Ascending aorta (tissue), 2 donors: ENCODE measurements at regions not wholly inside any gene's neighbourhood (a gene's known extent, or its start where the extent isn't known, plus 50 kb on each side); places are given as distances from the start of the nearest gene placed in this dataset.

Experiments used
- DNase-seq, 2 donors: peaks; one replicate each; pipeline ENCODE4 v3.0.0-alpha.2; 2019; ENCODE audit warnings: low spot score in 2 of 2
- H3K27ac ChIP-seq, 2 donors: fragments of 200-600 bp; sonication (generic); one replicate each; pipeline ENCODE4 v1.5.1; 2016 to 2017; ENCODE audit warnings: mild to moderate bottlenecking in 1 of 2
- H3K27me3 ChIP-seq: fragments of 200-600 bp; sonication (generic); one replicate; pipeline ENCODE4 v1.5.1; 2017
- H3K36me3 ChIP-seq, 2 donors: fragments of 200-600 bp; sonication (generic); one replicate each; pipeline ENCODE4 v1.5.1; 2016
- H3K4me1 ChIP-seq, 2 donors: fragments of 200-600 bp; sonication (generic); one replicate each; pipeline ENCODE4 v1.5.1; 2016 to 2017; ENCODE audit warnings: mild to moderate bottlenecking in 1 of 2
- H3K4me3 ChIP-seq, 2 donors: fragments of 200-600 bp; sonication (generic); one replicate each; pipeline ENCODE4 v1.5.1; 2016 to 2017; ENCODE audit warnings: mild to moderate bottlenecking in 1 of 2
- H3K9me3 ChIP-seq, 2 donors: fragments of 200-600 bp; sonication (generic); one replicate each; pipeline ENCODE4 v1.5.1; 2016
- CTCF ChIP-seq, 3 experiments: fragments of 200-600 bp in 2 of 3; fragments of 450-650 bp in 1 of 3; sonication (generic) in 2 of 3; IDR thresholded peaks; one replicate each; pipeline ENCODE4 v1.5.1; 2016 to 2019; ENCODE audit warnings: antibody characterized with exemption in 3 of 3, mild to moderate bottlenecking in 1 of 3, moderate library complexity in 1 of 3
- intact Hi-C: fragments of 100-400 bp; cut with DNase I; formaldehyde crosslinking; loops from one replicate; pipeline ENCODE4 v1.15.1; 2023

- intact Hi-C loops: no loop called here
- no peak for TF ChIP-seq CTCF (IDR thresholded peaks at IDR 0.05)
- Histone ChIP-seq H3K4me1 (no peaks in the 10 kb centered on the region), H3K27me3 (no peaks in the 10 kb centered on the region), H3K4me3 (no peak overlapping the region), H3K36me3 (no peaks in the 10 kb centered on the region), H3K27ac (no peak overlapping the region), H3K9me3 (peaks cover 7 to 13% of the 10 kb centered on the region in 2 donors)
- DNase-seq: no peak
Measured at GRCh38 chr6:159435701-159436100, 257.3 kb downstream of the SOD2 start.

- no peak overlapping the region for H3K27ac ChIP-seq
- intact Hi-C loops: no loop called here
- no peaks in the 10 kb centered on the region for H3K27me3 ChIP-seq
- H3K9me3 ChIP-seq: peaks cover 7 to 13% of the 10 kb centered on the region in 2 donors
- no peak for TF ChIP-seq CTCF (IDR thresholded peaks at IDR 0.05)
- no peak for DNase-seq
- H3K4me3 ChIP-seq: no peak overlapping the region
- no peaks in the 10 kb centered on the region for H3K36me3 ChIP-seq
- no peaks in the 10 kb centered on the region for H3K4me1 ChIP-seq
Measured at GRCh38 chr6:159434410-159434809, 258.6 kb downstream of the SOD2 start.

GRCh38 chr6:159433550-159433949 lies 259.5 kb downstream of the SOD2 start:
- TF ChIP-seq CTCF (IDR thresholded peaks at IDR 0.05): no peak
- H3K36me3 ChIP-seq: no peaks in the 10 kb centered on the region
- no peaks in the 10 kb centered on the region for H3K4me1 ChIP-seq
- H3K27ac ChIP-seq: no peak overlapping the region
- H3K9me3 ChIP-seq: peaks cover 7 to 13% of the 10 kb centered on the region in 2 donors
- H3K4me3 ChIP-seq: no peak overlapping the region
- intact Hi-C loops: no loop called here
- H3K27me3 ChIP-seq: no peaks in the 10 kb centered on the region
- no peak for DNase-seq

- H3K27me3 ChIP-seq: no peaks in the 10 kb centered on the region
- H3K4me3 ChIP-seq: no peak overlapping the region
- peaks cover 7 to 13% of the 10 kb centered on the region in 2 donors for H3K9me3 ChIP-seq
- no peaks in the 10 kb centered on the region for H3K36me3 ChIP-seq
- no peak overlapping the region for H3K27ac ChIP-seq
- H3K4me1 ChIP-seq: no peaks in the 10 kb centered on the region
- DNase-seq: no peak
- intact Hi-C loops: no loop called here
- TF ChIP-seq CTCF (IDR thresholded peaks at IDR 0.05): no peak
Measured at GRCh38 chr6:159431750-159432149, 261.3 kb downstream of the SOD2 start.

- H3K9me3 ChIP-seq: peaks cover 7 to 13% of the 10 kb centered on the region in 2 donors
- TF ChIP-seq CTCF (IDR thresholded peaks at IDR 0.05): no peak
- intact Hi-C loops: no loop called here
- H3K4me1 ChIP-seq: no peaks in the 10 kb centered on the region
- no peak overlapping the region for H3K27ac ChIP-seq
- no peaks in the 10 kb centered on the region for H3K27me3 ChIP-seq
- no peaks in the 10 kb centered on the region for H3K36me3 ChIP-seq
- DNase-seq: no peak
- H3K4me3 ChIP-seq: no peak overlapping the region
Measured at GRCh38 chr6:159430323-159430722, 261.1 kb downstream of the FNDC1 start.

GRCh38 chr6:159429433-159429832 lies 260.2 kb downstream of the FNDC1 start:
- intact Hi-C loops: no loop called here

More at GRCh38 chr6:159429433-159429832, 260.2 kb downstream of the FNDC1 start:
- no peak for TF ChIP-seq CTCF (IDR thresholded peaks at IDR 0.05)
- Histone ChIP-seq H3K4me3 (no peak overlapping the region), H3K9me3 (peaks cover 7 to 13% of the 10 kb centered on the region in 2 donors), H3K36me3 (no peaks in the 10 kb centered on the region), H3K4me1 (no peaks in the 10 kb centered on the region), H3K27ac (no peak overlapping the region), H3K27me3 (no peaks in the 10 kb centered on the region)
- DNase-seq: no peak
